ENCODE measurements at regions not wholly inside any gene's neighbourhood (a gene's known extent, or its start where the extent isn't known, plus 50 kb on each side); places are given as distances from the start of the nearest gene placed in this dataset.

DNA sequence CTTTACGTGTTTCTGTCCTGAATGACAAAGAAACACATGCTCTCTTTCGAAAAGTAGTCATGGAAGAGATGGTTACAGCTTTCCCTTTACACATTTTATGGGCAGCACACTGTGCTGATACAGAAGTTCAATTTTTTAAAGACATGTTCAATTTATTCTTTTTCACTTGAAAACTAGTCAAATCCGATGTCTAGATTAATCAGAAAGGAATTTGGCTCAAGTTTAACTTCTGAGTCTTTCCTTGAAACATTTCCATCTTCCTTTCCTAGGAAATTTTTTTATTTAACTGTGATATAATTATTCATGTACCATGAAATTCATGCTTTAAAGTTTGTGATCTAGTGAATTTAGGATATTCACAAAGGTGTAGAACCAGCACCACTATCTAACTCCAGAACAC lies 360.1 kb downstream of the TNS3 start:
- TF ChIP-seq, protein P1, sequence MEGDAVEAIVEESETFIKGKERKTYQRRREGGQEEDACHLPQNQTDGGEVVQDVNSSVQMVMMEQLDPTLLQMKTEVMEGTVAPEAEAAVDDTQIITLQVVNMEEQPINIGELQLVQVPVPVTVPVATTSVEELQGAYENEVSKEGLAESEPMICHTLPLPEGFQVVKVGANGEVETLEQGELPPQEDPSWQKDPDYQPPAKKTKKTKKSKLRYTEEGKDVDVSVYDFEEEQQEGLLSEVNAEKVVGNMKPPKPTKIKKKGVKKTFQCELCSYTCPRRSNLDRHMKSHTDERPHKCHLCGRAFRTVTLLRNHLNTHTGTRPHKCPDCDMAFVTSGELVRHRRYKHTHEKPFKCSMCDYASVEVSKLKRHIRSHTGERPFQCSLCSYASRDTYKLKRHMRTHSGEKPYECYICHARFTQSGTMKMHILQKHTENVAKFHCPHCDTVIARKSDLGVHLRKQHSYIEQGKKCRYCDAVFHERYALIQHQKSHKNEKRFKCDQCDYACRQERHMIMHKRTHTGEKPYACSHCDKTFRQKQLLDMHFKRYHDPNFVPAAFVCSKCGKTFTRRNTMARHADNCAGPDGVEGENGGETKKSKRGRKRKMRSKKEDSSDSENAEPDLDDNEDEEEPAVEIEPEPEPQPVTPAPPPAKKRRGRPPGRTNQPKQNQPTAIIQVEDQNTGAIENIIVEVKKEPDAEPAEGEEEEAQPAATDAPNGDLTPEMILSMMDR (IDR thresholded peaks at IDR 0.05): no peak

DNA sequence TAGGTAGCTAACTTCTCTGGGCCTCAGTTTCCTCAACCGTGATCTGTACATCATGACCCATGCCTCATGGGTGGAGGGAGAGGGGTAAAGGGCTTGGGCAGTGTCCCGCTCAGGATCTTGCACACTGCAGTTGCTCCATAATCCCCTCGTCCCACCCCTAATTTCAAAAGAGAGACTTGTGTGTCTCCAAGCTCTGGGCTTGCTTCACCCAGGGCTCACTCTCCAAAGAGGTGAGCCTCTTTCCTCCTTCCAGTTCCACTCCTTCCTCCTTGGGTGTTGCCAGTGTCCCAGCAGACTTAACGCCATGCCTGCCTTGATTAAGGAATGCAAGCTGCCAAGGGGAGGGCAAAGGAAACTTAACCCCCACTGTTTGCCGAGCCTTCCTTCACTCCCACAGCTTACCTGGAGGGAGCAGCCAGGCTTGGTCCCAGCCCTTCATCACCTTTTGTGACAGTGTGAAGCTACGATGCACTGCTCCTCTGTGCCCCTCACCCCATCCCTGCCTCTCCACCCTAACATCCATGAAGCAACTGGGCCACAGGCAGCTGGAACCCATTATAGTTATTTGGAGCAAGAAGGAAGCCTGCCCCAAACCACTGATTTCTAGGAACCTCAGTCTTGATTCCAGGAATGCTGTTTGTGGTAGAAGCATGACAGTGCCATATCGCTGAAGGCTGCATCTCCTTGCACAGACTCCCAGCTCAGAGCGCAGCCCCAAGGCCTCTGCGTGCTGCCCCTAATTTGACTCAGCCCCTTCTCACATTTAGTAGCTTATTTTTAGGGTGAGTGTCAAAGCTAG lies 363.3 kb downstream of the TNS3 start:
- TF ChIP-seq, protein P1 (IDR thresholded peaks at IDR 0.05): no peak

DNA sequence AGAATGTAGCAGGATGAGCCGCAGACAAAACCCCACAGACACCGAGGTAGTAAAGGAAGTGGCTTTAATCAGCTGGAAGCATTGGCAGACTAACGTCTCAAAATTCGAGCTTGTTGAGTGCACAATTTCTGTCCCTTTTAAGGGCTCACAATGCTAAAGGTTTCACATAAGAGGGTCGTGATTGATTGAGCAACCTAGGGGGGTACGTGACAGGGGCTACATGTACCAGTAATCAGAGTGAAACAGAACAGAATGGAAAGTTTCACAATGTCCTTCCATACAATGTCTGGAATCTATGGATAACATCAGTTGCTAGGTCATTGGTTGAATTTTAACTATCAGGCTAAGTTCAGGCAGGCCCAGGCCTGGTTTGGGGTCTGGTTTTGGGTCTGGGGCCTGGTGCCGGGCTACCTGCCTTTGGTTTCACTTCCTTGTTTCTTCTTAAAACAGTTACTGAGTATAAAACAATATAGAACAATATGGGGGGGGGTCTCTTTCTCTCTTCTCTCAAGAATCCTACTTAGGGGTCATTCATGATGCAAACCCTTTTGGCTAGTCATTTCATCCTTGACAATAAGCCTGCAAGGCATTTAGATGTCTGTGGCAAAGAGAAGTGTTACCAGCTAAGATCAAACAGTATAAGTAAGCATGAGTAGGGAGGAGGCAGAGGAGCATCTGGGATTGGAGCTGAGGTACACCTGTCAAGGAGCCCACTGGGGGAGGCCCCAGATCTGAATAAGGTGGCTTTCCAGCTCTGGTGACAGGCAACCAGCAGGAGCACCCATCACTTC lies 364.1 kb downstream of the TNS3 start:
- TF ChIP-seq, protein P1 (IDR thresholded peaks at IDR 0.05): no peak

DNA sequence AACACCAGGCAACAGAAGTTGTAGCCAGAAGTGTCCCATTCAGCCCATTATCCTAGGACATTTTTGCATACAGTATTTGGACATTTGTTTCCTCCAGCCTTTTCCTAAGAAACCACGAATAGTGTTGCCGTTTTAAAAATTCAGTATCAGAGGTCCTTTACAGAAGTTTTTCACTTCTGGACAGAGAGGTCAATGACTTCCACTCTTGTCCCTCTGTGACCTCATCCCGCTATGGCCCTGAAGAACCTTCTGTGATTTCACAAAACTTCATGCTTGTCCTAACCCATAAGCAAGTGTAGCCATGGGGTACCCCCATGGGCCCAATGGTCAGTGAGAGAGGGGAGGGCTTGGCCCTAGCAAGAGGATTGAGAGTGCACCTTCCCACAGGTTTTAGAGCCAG lies 364.8 kb downstream of the TNS3 start:
- TF ChIP-seq, protein P1 (IDR thresholded peaks at IDR 0.05): no peak

DNA sequence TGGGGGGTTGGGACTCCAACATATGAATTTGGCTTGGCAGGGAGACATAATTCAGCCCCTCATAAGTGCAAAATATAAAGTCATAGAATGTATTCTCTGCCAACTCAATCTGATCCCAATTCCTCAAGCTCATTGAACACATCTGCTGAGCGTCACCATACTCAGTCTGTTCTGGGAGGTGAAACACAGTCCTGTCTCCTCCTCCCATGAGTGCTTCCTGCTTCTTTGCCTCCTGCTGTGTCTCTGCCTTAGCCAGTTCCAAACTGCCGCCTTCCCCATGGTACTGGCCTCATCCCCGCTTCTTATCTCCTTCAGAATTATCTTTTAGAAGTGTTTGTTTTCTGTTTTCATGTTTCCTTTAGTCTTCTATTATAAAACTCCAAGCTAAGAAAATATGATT lies 365.5 kb downstream of the TNS3 start:
- TF ChIP-seq, protein P1 (IDR thresholded peaks at IDR 0.05): no peak

DNA sequence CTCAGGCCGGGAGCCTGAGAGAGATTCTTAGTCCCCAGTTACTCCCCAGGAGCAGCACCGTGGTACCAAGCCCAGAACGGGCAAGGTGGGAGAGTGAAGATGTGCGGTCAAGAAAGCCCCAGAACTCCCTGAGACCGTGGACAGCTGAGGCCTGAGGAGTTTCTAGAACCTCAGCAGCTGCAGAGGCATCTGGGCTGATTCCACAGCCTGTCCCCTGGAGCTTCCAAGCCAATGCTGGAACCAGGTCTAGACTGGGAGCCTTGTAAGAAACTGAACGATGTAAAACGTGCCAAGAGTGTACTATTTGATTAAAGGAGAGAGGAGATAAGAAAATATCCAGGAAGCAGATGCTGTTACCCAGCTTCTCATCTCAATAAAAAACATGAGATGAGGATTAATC lies 366.3 kb downstream of the TNS3 start:
- TF ChIP-seq, protein P1 (IDR thresholded peaks at IDR 0.05): no peak

DNA sequence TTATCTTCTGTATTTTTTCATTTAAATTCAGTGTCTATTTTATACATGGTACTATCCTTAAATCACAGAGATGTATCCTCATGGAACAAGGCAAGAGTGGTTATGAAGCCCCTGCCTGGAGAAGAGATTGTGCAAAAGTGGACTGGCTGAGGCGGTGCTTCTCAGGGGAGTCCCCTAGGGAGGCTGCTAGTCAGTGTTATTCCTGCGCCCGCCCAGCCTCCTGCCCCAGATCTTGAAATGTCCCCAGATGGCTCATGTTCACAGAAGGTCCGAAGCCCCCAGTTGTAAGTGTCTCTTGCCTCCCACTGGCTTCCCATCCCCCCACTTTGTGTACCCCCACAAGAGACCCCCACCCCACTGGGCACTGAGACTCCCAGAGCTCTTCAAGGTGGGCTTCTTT lies 366.9 kb downstream of the TNS3 start:
- TF ChIP-seq, protein P1 (IDR thresholded peaks at IDR 0.05): no peak

Data from LNCAP (cell line).